ENCODE measurements at regions not wholly inside any gene's neighbourhood (a gene's known extent, or its start where the extent isn't known, plus 50 kb on each side); places are given as distances from the start of the nearest gene placed in this dataset.

- Histone ChIP-seq H3K9me3 (ENCODE audit: control insufficient read depth, insufficient read depth, low read depth, low read length) (no peaks in the 10 kb centered on the region), H3K27ac (ENCODE audit: insufficient read depth, low read length) (no peak overlapping the region), H3K79me2 (ENCODE audit: control insufficient read depth, insufficient read depth, low read length) (no peaks in the 10 kb centered on the region), H3K4me1 (ENCODE audit: control insufficient read depth, extremely low read depth, insufficient read depth, low read length) (no peaks in the 10 kb centered on the region), H3K36me3 (ENCODE audit: control insufficient read depth, insufficient read depth, low read length) (no peaks in the 10 kb centered on the region), H4K20me1 (ENCODE audit: control insufficient read depth, extremely low read depth, insufficient read depth, low read length) (no peaks in the 10 kb centered on the region), H3K9ac (ENCODE audit: insufficient read depth, low read length) (no peak overlapping the region), H3K27me3 (ENCODE audit: control insufficient read depth, insufficient read depth, low read length) (no peaks in the 10 kb centered on the region), H3K4me2 (ENCODE audit: extremely low read depth, insufficient read depth, low read length) (no peak overlapping the region), H2AFZ (ENCODE audit: low read length) (no peak overlapping the region), H3K4me3 (replicated peaks in 1 of 4; ENCODE audit: control extremely low read depth in 1 of 4, insufficient read depth in 1 of 4, low read depth in 3 of 4, low read length in 4 of 4) (no peak overlapping the region)
- DNase-seq (ENCODE audit: low read depth in 2 of 2) = peak in 1 of 2 donors; percentile 67
- no peak for TF ChIP-seq EZH2 (IDR thresholded peaks at IDR 0.05; ENCODE audit: low read length, missing control alignments)
Observed at GRCh38 chr4:30825008-30825770, 105.0 kb downstream of the PCDH7 start.

GRCh38 chr4:30828264-30828926, 108.2 kb downstream of the PCDH7 start:
- H3K9me3 ChIP-seq (ENCODE audit: control insufficient read depth, insufficient read depth, low read depth, low read length) = no peaks in the 10 kb centered on the region
- peak in 1 of 2 donors; percentile 88 for DNase-seq (ENCODE audit: low read depth in 2 of 2)

GRCh38 chr4:30832639-30833038, 112.5 kb downstream of the PCDH7 start:
- no peaks in the 10 kb centered on the region for H3K27me3 ChIP-seq (ENCODE audit: control insufficient read depth, insufficient read depth, low read length)
- no peaks in the 10 kb centered on the region for H4K20me1 ChIP-seq (ENCODE audit: control insufficient read depth, extremely low read depth, insufficient read depth, low read length)
- TF ChIP-seq CTCF (conservative IDR thresholded peaks at IDR 0.05 in 1 of 2, IDR thresholded peaks at IDR 0.05 in 1 of 2; ENCODE audit: low read depth in 1 of 2, low read length in 2 of 2) (no peak), EZH2 (IDR thresholded peaks at IDR 0.05; ENCODE audit: low read length, missing control alignments) (no peak)
- no peak overlapping the region for H3K27ac ChIP-seq (ENCODE audit: insufficient read depth, low read length)
- no peak overlapping the region for H3K4me2 ChIP-seq (ENCODE audit: extremely low read depth, insufficient read depth, low read length)
- H3K36me3 ChIP-seq (ENCODE audit: control insufficient read depth, insufficient read depth, low read length) = no peaks in the 10 kb centered on the region
- no peaks in the 10 kb centered on the region for H3K9me3 ChIP-seq (ENCODE audit: control insufficient read depth, insufficient read depth, low read depth, low read length)
- no peaks in the 10 kb centered on the region for H3K4me1 ChIP-seq (ENCODE audit: control insufficient read depth, extremely low read depth, insufficient read depth, low read length)
- H3K79me2 ChIP-seq (ENCODE audit: control insufficient read depth, insufficient read depth, low read length) = no peaks in the 10 kb centered on the region
- no peak overlapping the region for H3K4me3 ChIP-seq (replicated peaks in 1 of 4; ENCODE audit: control extremely low read depth in 1 of 4, insufficient read depth in 1 of 4, low read depth in 3 of 4, low read length in 4 of 4)
- DNase-seq (ENCODE audit: low read depth in 2 of 2) = no peak
- H2AFZ ChIP-seq (ENCODE audit: low read length) = no peak overlapping the region
- no peak overlapping the region for H3K9ac ChIP-seq (ENCODE audit: insufficient read depth, low read length)

More at GRCh38 chr4:30828264-30828926, 108.2 kb downstream of the PCDH7 start:
- Histone ChIP-seq H3K9ac (ENCODE audit: insufficient read depth, low read length) (no peak overlapping the region), H3K4me1 (ENCODE audit: control insufficient read depth, extremely low read depth, insufficient read depth, low read length) (no peaks in the 10 kb centered on the region), H3K4me2 (ENCODE audit: extremely low read depth, insufficient read depth, low read length) (no peak overlapping the region), H2AFZ (ENCODE audit: low read length) (no peak overlapping the region), H3K79me2 (ENCODE audit: control insufficient read depth, insufficient read depth, low read length) (no peaks in the 10 kb centered on the region), H3K4me3 (replicated peaks in 1 of 4; ENCODE audit: control extremely low read depth in 1 of 4, insufficient read depth in 1 of 4, low read depth in 3 of 4, low read length in 4 of 4) (no peak overlapping the region), H3K27me3 (ENCODE audit: control insufficient read depth, insufficient read depth, low read length) (no peaks in the 10 kb centered on the region), H3K27ac (ENCODE audit: insufficient read depth, low read length) (no peak overlapping the region), H4K20me1 (ENCODE audit: control insufficient read depth, extremely low read depth, insufficient read depth, low read length) (no peaks in the 10 kb centered on the region), H3K36me3 (ENCODE audit: control insufficient read depth, insufficient read depth, low read length) (no peaks in the 10 kb centered on the region)
- TF ChIP-seq CTCF (conservative IDR thresholded peaks at IDR 0.05 in 1 of 2, IDR thresholded peaks at IDR 0.05 in 1 of 2; ENCODE audit: low read depth in 1 of 2, low read length in 2 of 2) (no peak), EZH2 (IDR thresholded peaks at IDR 0.05; ENCODE audit: low read length, missing control alignments) (no peak)

All from fibroblast of lung (primary cell).